ENCODE measurements at regions not wholly inside any gene's neighbourhood (a gene's known extent, or its start where the extent isn't known, plus 50 kb on each side); places are given as distances from the start of the nearest gene placed in this dataset.

- Histone ChIP-seq H3K4me3 (ENCODE audit: low read length) (no peak overlapping the region), H3K36me3 (ENCODE audit: control insufficient read depth, insufficient read depth, low read length) (no peaks in the 10 kb centered on the region), H3K9me3 (ENCODE audit: control insufficient read depth, insufficient read depth, low read length) (no peaks in the 10 kb centered on the region), H3K27ac (ENCODE audit: low read length) (no peak overlapping the region), H3K27me3 (ENCODE audit: control insufficient read depth, insufficient read depth, low read length) (no peaks in the 10 kb centered on the region), H3K4me1 (ENCODE audit: control insufficient read depth, insufficient read depth, low read length) (no peaks in the 10 kb centered on the region)
- no peak for DNase-seq (ENCODE audit: low read depth, low spot score)
- no CpG with 5 or more reads among the region's 4 CpGs for WGBS (ENCODE audit: insufficient coverage, insufficient read length)
Measured at GRCh38 chr12:13599176-13599575, 382.2 kb downstream of the GRIN2B start.

DNA sequence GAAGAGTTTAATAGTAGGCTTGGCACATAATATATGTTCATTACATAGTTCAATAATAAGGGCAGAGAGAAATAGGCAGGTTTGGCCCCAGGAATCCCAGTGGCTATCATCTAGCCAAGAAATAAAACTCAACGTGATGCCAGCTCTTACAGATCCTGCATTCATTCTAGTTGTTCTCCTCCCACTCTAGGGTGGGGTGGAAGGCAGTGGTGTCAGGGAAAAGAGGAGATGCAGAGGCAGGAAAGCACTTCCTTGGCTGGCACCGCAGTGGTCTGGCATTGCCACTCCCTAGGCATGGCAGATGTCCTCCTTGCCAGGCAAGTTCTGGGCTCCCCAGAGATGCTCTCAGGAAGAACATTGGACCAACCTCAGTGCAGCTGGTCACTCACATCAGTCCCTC, 383.6 kb downstream of the GRIN2B start:
- no peak overlapping the region for H3K27ac ChIP-seq (ENCODE audit: low read length)
- no peak overlapping the region for H3K4me3 ChIP-seq (ENCODE audit: low read length)
- no CpG with 5 or more reads among the region's 2 CpGs for WGBS (ENCODE audit: insufficient coverage, insufficient read length)

DNA sequence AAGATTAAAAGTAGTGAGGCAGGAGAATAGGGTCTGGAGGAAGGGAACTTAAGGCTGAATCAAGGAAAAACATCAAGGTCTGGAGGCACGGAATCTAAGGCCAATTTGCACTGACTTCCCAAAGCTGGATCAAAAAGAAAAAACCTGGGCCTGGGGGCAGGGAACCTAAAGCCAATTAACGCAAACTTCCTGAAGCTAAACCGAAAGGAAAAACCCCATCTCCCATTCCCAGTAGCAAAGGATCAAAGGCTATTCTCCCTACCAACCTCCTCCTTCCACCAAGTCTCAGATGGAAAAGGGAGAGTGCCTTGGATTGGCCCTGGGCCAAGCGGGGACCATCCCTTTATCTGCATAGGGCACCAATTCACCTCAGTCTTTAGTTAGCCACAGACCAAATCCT, 384.2 kb downstream of the GRIN2B start:
- H3K27ac ChIP-seq (ENCODE audit: low read length): no peak overlapping the region
- no peaks in the 10 kb centered on the region for H3K4me1 ChIP-seq (ENCODE audit: control insufficient read depth, insufficient read depth, low read length)
- no CpG with 5 or more reads among the region's 4 CpGs for WGBS (ENCODE audit: insufficient coverage, insufficient read length)
- no peaks in the 10 kb centered on the region for H3K36me3 ChIP-seq (ENCODE audit: control insufficient read depth, insufficient read depth, low read length)
- H3K4me3 ChIP-seq (ENCODE audit: low read length): no peak overlapping the region
- no peaks in the 10 kb centered on the region for H3K9me3 ChIP-seq (ENCODE audit: control insufficient read depth, insufficient read depth, low read length)
- DNase-seq (ENCODE audit: low read depth, low spot score): no peak
- H3K27me3 ChIP-seq (ENCODE audit: control insufficient read depth, insufficient read depth, low read length): no peaks in the 10 kb centered on the region

More for the DNA sequence above, 383.6 kb downstream of the GRIN2B start:
- H3K4me1 ChIP-seq (ENCODE audit: control insufficient read depth, insufficient read depth, low read length): no peaks in the 10 kb centered on the region
- no peaks in the 10 kb centered on the region for H3K27me3 ChIP-seq (ENCODE audit: control insufficient read depth, insufficient read depth, low read length)
- DNase-seq (ENCODE audit: low read depth, low spot score): no peak
- no peaks in the 10 kb centered on the region for H3K9me3 ChIP-seq (ENCODE audit: control insufficient read depth, insufficient read depth, low read length)
- no peaks in the 10 kb centered on the region for H3K36me3 ChIP-seq (ENCODE audit: control insufficient read depth, insufficient read depth, low read length)

GRCh38 chr12:13596714-13597113, 384.7 kb downstream of the GRIN2B start:
- DNase-seq (ENCODE audit: low read depth, low spot score): no peak
- Histone ChIP-seq H3K4me1 (ENCODE audit: control insufficient read depth, insufficient read depth, low read length) (no peaks in the 10 kb centered on the region), H3K27ac (ENCODE audit: low read length) (no peak overlapping the region), H3K4me3 (ENCODE audit: low read length) (no peak overlapping the region), H3K27me3 (ENCODE audit: control insufficient read depth, insufficient read depth, low read length) (no peaks in the 10 kb centered on the region), H3K9me3 (ENCODE audit: control insufficient read depth, insufficient read depth, low read length) (no peaks in the 10 kb centered on the region), H3K36me3 (ENCODE audit: control insufficient read depth, insufficient read depth, low read length) (no peaks in the 10 kb centered on the region)
- WGBS (ENCODE audit: insufficient coverage, insufficient read length): no CpG with 5 or more reads among the region's 1 CpG

- Histone ChIP-seq H3K27ac (ENCODE audit: low read length) (no peak overlapping the region), H3K9me3 (ENCODE audit: control insufficient read depth, insufficient read depth, low read length) (no peaks in the 10 kb centered on the region), H3K4me1 (ENCODE audit: control insufficient read depth, insufficient read depth, low read length) (no peaks in the 10 kb centered on the region), H3K4me3 (ENCODE audit: low read length) (no peak overlapping the region), H3K27me3 (ENCODE audit: control insufficient read depth, insufficient read depth, low read length) (no peaks in the 10 kb centered on the region), H3K36me3 (ENCODE audit: control insufficient read depth, insufficient read depth, low read length) (no peaks in the 10 kb centered on the region)
- no CpG with 5 or more reads among the region's 2 CpGs for WGBS (ENCODE audit: insufficient coverage, insufficient read length)
- DNase-seq (ENCODE audit: low read depth, low spot score): no peak
Measured at GRCh38 chr12:13595536-13596443, 385.6 kb downstream of the GRIN2B start.

GRCh38 chr12:13594731-13595514, 386.5 kb downstream of the GRIN2B start:
- WGBS (ENCODE audit: insufficient coverage, insufficient read length): no CpG with 5 or more reads among the region's 5 CpGs
- no peaks in the 10 kb centered on the region for H3K4me1 ChIP-seq (ENCODE audit: control insufficient read depth, insufficient read depth, low read length)
- no peak overlapping the region for H3K4me3 ChIP-seq (ENCODE audit: low read length)
- H3K27me3 ChIP-seq (ENCODE audit: control insufficient read depth, insufficient read depth, low read length): no peaks in the 10 kb centered on the region
- DNase-seq (ENCODE audit: low read depth, low spot score): no peak
- no peaks in the 10 kb centered on the region for H3K36me3 ChIP-seq (ENCODE audit: control insufficient read depth, insufficient read depth, low read length)
- no peak overlapping the region for H3K27ac ChIP-seq (ENCODE audit: low read length)
- H3K9me3 ChIP-seq (ENCODE audit: control insufficient read depth, insufficient read depth, low read length): no peaks in the 10 kb centered on the region

- Histone ChIP-seq H3K4me1 (ENCODE audit: control insufficient read depth, insufficient read depth, low read length) (0 out of 2 replicates have a peak, but pooled peaks cover 3% of the 10 kb centered on the region), H3K27me3 (ENCODE audit: control insufficient read depth, insufficient read depth, low read length) (no peaks in the 10 kb centered on the region), H3K27ac (ENCODE audit: low read length) (no peak overlapping the region), H3K4me3 (ENCODE audit: low read length) (no peak overlapping the region), H3K36me3 (ENCODE audit: control insufficient read depth, insufficient read depth, low read length) (no peaks in the 10 kb centered on the region), H3K9me3 (ENCODE audit: control insufficient read depth, insufficient read depth, low read length) (no peaks in the 10 kb centered on the region)
- WGBS (ENCODE audit: insufficient coverage, insufficient read length): no CpG with 5 or more reads among the region's 3 CpGs
- DNase-seq (ENCODE audit: low read depth, low spot score): no peak
Measured at GRCh38 chr12:13592063-13592942, 389.1 kb downstream of the GRIN2B start.

GRCh38 chr12:13591488-13591887, 389.9 kb downstream of the GRIN2B start:
- no peak overlapping the region for H3K4me3 ChIP-seq (ENCODE audit: low read length)
- H3K36me3 ChIP-seq (ENCODE audit: control insufficient read depth, insufficient read depth, low read length): no peaks in the 10 kb centered on the region
- 0 out of 2 replicates have a peak, but pooled peaks cover 3% of the 10 kb centered on the region for H3K4me1 ChIP-seq (ENCODE audit: control insufficient read depth, insufficient read depth, low read length)
- no peaks in the 10 kb centered on the region for H3K27me3 ChIP-seq (ENCODE audit: control insufficient read depth, insufficient read depth, low read length)
- DNase-seq (ENCODE audit: low read depth, low spot score): no peak
- H3K9me3 ChIP-seq (ENCODE audit: control insufficient read depth, insufficient read depth, low read length): no peaks in the 10 kb centered on the region
- no peak overlapping the region for H3K27ac ChIP-seq (ENCODE audit: low read length)

DNA sequence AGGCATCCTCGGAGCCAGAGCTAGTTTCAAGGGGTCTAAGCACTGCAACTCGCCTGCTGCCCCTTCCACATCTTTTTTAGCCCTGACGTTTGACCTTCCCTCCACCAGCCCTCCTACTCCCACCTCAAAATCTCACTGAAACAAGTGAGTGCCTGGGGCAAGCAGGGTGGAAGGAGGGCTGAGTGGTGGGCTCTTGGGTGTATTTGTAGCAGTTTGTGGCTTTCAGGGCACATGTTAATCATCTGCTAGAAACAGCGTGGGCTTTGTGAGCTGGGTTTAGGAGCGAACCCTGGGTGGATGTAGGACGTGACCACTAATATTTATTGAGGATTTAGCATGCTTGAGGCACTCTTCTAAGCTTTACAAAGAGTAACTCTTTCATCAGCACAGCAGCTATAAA, 390.3 kb downstream of the GRIN2B start:
- no peaks in the 10 kb centered on the region for H3K27me3 ChIP-seq (ENCODE audit: control insufficient read depth, insufficient read depth, low read length)
- no peak overlapping the region for H3K4me3 ChIP-seq (ENCODE audit: low read length)
- H3K27ac ChIP-seq (ENCODE audit: low read length): no peak overlapping the region
- no peaks in the 10 kb centered on the region for H3K9me3 ChIP-seq (ENCODE audit: control insufficient read depth, insufficient read depth, low read length)
- WGBS (ENCODE audit: insufficient coverage, insufficient read length): no CpG with 5 or more reads among the region's 6 CpGs
- H3K36me3 ChIP-seq (ENCODE audit: control insufficient read depth, insufficient read depth, low read length): no peaks in the 10 kb centered on the region
- DNase-seq (ENCODE audit: low read depth, low spot score): no peak
- 0 out of 2 replicates have a peak, but pooled peaks cover 3% of the 10 kb centered on the region for H3K4me1 ChIP-seq (ENCODE audit: control insufficient read depth, insufficient read depth, low read length)

DNA sequence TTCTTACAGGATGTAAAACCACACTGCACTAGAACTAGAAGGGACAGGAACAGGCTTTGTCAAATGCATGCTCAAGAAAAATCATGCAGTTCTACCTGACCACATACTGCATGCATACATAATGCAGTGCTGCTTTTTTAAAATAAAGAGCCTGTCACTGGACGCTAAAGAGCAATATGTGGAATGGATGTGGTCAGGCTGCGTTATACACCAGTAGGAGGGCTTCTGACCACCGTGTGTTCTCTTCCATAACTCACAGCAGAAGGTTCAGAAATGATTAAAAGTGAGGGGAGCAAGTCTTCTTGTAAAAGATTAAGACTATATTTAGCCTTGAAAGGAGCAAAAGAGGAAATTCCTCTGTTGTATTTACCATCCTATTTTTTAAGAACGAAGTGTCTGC, 392.0 kb downstream of the EMP1 start:
- peaks cover 4% of the 10 kb centered on the region; the same call in 1 of the 2 replicates for H3K4me1 ChIP-seq (ENCODE audit: control insufficient read depth, insufficient read depth, low read length)
- WGBS (ENCODE audit: insufficient coverage, insufficient read length): no CpG with 5 or more reads among the region's 4 CpGs
- H3K36me3 ChIP-seq (ENCODE audit: control insufficient read depth, insufficient read depth, low read length): no peaks in the 10 kb centered on the region
- no peaks in the 10 kb centered on the region for H3K27me3 ChIP-seq (ENCODE audit: control insufficient read depth, insufficient read depth, low read length)
- no peak overlapping the region for H3K4me3 ChIP-seq (ENCODE audit: low read length)
- H3K27ac ChIP-seq (ENCODE audit: low read length): no peak overlapping the region
- no peak for DNase-seq (ENCODE audit: low read depth, low spot score)
- H3K9me3 ChIP-seq (ENCODE audit: control insufficient read depth, insufficient read depth, low read length): no peaks in the 10 kb centered on the region

All from iPS DF 6.9 (cell line).